OCI-M1 (cell line): ENCODE measurements at regions not wholly inside any gene's neighbourhood (a gene's known extent, or its start where the extent isn't known, plus 50 kb on each side); places are given as distances from the start of the nearest gene placed in this dataset.
A peak's percentile ranks its signal among the peaks of the same experiment; 100 is the strongest.
"Not testable (repeated sequence)": the region's sequence is repeated elsewhere in the genome, so short reads cannot be mapped to it uniquely, and the experiment has no call there.

Experiments used
- DNase-seq: peaks from one replicate; lab custom pipeline; 2025; lab: John Stamatoyannopoulos, UW

GRCh38 chr14:71328183-71328582, 420.9 kb downstream of the PCNX1 start:
- peak; percentile 4 for DNase-seq

DNA sequence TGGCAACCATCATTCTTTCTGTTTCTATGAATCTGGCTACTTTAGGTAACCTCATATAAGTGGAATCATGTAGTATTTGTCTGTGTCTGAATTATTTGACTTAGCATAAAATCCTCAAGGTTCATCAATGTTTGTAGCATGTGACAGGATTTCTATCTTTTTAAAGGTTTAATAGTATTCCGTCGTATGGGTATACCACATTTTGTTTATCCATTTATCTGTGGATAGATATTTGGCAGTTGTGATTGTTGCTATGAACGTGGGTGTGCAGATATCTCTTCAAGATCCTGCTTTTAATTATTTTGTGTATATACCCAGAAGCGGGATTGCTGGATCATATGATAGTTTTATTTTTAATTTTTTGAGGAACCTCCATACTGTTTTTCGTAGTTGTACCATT, 421.7 kb downstream of the PCNX1 start:
- no peak for DNase-seq

DNA sequence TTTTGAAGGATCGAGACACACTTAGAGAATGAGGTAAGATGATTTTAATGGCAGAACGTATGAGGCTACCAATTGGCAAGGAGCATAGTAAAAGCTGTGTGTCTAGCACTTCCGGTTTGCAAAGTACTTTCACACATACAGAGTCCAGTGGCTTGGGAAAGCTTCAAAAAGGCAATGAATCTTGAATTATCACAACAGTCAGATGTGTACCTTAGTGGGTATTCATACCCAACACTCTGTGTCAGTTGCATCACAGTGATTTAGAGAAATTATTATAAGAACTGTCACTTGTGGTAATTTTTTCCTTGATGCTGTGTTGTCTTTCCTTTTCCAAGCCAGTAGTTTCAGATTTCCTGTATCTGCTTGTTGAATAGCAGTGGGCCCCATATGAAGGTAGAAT, 424.1 kb downstream of the PCNX1 start:
- no peak for DNase-seq

DNA sequence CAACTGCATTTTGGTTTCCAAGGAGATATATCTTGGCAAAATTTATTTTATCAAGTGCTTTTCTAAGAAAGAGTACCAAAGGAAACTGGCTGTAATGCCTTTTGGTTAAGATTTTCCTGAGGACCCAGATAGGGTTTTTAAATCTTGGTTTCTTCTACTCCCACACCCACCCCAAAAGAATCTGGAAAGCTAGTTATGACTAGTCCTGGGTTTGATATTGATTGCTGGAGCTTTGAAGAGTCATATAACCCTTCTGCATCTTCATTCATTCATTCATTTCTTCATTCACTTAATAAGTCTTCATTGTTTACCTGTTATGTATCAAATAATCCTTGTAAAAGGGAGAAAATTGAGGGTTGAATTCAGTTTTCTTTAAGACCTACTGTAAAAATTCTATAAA, 425.2 kb downstream of the PCNX1 start:
- DNase-seq, result no peak

- DNase-seq, result no peak
These were observed 426.4 kb downstream of the PCNX1 start for GRCh38 chr14:71333705-71334104.

DNA sequence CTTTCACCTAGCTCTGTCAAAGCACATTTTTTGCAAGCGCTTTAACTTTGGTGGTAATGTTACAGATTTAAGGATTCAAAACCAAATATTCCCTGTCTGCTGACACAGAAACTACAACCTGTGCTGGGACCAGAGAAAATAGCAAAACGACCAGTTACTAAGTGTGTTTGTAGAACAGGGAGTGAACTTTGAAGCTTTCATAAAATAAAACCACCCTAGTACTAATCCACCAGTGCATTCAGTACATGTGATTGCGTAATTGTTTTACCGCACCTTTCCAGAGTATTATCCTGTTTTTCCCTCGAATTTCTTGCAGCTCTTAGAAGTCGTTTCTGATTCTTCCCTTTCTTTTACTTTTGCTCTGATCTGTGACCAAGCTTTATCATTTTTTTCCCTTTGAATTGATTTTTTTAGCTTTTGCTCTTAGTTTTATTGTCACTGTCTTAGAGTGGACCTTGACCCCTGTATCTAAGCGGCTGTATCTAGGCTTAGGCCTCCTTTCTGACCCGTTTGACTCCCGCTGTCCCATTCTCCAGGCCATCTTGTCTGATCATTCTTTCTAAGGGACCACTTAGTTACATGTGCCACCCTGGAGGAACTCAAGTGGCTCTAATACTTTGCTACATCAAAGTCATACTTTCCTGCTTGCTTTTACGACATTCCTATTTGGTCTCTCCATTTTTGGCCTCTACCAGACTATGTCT, 429.4 kb downstream of the PCNX1 start:
- DNase-seq, result no peak

DNA sequence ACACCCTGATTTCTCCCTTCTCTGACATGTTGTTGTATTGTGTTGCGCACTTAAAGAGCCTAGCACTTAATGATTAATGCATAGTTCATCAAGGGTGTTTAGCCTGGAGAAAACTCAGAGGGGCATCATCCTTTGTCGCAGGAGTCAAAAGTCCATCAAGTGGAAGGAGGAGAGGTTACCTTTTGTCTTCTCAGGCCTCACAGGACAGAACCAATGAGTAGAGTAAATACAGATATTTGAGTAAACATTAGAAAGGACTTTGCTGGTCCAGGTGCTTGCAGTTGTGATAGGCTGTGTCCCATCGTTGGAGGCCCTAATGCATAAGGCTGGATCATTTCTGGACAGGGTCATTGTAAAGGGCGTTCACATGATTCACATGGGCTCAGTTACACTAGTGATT, 430.9 kb downstream of the PCNX1 start:
- DNase-seq, result no peak

- DNase-seq, result peak; percentile 78
These were observed 432.6 kb downstream of the PCNX1 start for GRCh38 chr14:71339650-71340415.

DNA sequence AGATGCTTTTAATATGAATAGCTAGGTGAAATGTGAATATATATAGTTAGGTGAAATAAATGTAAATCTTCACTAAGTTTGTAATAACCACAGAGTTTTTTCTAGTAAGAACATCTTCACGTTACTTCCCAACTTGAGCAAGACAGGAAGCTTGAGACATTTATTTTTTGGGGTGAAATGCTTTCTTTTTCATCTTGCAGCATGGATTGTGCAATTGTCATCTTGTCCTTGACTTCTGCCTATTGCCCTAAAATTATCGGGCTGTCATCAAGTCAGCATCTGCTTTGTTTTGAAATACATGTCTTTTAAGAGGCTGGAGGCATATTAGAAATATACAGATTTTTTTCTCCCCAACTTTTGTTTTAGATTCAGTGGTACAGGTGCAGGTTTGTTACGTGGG, 433.9 kb downstream of the PCNX1 start:
- no peak for DNase-seq

GRCh38 chr14:71343724-71344123, 436.5 kb downstream of the PCNX1 start:
- DNase-seq, result no peak

GRCh38 chr14:71344506-71344905, 437.2 kb downstream of the PCNX1 start:
- DNase-seq, result no peak

- no peak for DNase-seq
These were observed 439.4 kb downstream of the PCNX1 start for GRCh38 chr14:71346685-71347084.

GRCh38 chr14:71348394-71348793, 441.1 kb downstream of the PCNX1 start:
- DNase-seq, result no peak

DNA sequence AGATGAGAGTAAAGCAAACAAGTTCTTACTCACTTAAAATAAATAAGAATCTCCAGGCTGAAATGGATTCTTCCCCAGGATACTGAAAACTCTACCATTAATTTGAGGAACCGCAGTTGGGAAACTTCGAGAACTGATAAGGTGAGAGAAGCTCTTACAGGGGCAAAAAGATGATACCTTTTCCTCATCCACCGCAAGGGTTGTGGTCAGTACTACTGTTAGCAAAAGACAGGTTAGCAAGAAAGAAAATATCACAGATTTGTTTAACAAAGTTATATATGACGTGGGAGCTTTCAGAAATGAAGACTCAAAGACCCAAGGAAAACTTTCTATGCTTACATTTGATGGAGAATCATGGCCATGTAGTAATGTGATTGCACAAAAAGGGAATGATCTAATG, 441.6 kb downstream of the PCNX1 start:
- DNase-seq, result no peak

DNA sequence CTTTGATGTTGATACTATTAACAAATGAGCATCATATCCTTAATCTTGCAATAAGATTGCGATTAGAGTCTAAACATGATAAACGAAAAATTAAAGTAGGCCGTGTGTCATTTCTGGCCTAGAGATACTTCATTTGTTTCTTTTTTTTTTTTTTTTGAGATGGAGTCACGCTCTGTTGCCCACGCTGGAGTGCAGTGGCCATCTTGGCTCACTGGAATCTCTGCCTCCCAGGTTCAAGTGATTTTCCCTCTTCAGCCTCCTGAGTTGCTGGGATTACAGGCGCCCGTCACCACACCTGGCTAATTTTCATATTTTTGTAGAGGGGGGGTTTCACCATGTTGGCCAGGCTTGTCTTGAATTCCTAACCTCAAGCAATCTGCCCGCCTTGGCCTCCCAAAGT, 446.9 kb downstream of the PCNX1 start:
- DNase-seq, result no peak

- DNase-seq, result no peak
These were observed 447.5 kb downstream of the PCNX1 start for GRCh38 chr14:71354801-71355200.

DNA sequence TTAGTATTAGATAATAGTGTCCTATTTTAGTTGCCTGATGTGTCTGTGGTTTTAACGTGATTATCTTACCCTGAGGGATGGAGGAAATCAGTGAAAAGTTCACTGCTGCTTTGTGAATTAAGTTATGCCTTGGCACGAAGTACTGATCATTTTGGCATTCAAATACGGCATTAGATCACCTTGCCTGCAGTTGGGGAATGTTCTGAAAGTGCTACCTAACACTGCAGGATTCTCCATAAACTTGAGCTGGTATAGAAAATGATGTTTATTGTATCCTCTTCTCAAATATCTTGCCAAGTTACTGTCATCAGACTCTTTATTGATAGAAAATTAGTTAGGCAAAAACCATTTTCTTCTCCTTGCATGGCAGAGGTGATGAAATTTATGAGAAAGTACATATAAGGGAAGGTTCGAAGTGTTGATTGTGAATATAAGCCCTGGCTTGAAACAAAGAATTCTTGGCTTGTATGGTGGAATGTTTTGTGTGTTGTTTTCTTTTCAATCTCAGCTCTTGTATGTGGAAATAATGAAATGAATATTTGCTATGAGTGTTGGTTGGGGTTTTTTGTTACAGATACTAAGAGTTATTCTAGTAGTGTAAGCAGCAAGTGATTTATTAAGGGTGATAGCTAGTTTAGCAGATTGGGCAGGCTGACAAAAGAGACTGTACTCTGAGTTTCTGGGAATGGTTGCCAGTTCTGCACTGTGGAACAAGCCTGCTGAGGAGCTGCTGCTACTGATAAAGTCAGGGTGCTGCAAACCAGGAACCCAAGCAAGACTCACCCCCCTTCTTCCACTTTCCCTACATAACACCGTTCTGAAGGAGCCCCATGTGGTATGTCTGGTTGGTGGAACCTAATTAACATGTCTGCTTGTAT, 448.3 kb downstream of the PCNX1 start:
- DNase-seq, result peak; percentile 52

DNA sequence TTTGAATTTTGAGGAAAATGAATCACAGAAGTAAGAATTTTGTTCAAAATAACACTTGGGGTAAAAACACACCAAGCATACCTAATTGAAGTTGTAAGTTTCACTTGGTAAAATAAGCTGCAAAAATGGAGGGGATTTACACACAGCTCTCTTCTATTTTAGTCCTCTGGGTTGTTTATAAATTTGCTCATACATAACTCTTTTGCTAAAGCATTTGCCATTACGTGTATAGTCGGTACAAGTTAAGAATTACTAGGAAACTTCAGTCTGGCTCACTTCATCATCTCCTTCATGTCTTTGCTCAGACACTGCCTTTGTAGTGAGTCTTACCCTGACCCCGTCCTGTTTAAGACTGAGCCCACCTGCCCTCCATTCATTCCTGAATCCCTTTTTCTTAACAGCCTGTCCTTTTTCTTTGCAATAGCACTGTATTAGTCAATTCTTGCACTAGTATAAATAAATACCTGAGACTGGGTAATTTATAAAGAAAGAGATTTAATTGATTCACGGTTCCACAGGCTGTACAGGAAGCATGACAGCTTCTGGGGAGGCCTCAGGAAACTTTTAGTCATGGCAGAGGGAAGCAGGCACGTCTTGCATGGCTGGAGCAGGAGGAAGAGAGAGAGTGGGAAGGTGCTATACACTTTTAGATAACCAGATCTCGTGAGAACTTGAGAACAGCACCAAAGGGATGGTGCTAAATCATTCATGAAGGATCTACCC, 451.1 kb downstream of the PCNX1 start:
- DNase-seq, result no peak

GRCh38 chr14:71358932-71359421, 451.7 kb downstream of the PCNX1 start:
- DNase-seq, result not testable (repeated sequence)

- DNase-seq, result no peak
These were observed 452.6 kb downstream of the PCNX1 start for GRCh38 chr14:71359823-71360222.

DNA sequence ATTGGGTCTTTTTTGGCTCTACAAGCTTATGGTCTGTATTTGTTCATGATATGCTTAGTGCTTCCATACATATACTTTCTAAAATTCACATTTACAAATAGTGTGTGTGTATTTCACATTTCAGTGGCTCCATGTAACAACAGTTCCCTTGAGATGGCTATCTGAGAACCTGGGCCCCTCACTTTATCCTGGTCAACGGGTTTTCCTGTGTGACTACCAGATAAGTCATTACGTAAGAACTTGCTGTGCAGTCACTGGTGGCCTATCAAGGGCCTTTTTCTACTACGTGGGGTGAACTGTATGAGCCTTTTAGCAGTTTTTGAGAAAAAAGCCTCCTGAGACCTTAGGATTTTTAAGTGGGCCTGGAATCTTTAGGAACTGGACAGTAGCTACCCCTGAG, 454.1 kb downstream of the PCNX1 start:
- peak; percentile 68 for DNase-seq

- no peak for DNase-seq
These were observed 454.6 kb downstream of the PCNX1 start for GRCh38 chr14:71361874-71362273.
